ENCODE measurements at regions not wholly inside any gene's neighbourhood (a gene's known extent, or its start where the extent isn't known, plus 50 kb on each side); places are given as distances from the start of the nearest gene placed in this dataset.

DNA sequence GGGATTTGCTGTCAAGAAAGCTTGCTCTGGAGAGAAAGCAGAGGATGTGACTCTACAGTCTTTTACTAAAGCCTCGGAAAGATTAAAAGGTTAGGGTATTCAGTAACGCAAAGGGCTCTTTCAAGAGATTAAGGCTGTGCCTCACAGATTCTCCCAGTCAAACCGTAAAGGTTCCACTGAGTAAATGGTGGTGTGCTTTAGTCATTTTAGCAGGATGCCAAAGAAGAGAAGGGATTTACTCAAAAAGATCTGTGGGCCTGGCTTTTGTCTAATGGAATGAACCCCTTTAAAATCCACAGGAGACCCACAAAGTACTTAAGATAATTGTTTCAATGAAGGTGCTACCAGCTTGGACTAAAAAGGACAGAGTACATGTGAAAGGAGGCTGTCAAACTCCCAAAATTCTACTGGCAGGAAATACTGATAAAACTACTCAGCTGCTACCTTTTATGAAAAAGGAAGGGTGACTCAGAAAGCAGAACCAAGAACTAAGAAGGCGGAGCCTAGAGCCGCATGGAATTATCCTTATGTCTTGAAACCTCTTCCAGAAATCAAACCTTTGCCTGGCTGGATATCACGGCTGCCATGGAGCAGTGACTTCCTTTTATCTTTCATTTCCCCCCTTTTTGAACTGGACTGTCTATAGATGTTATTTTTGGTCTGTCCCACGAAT, 670.2 kb upstream of the ZEB2 start:
- Histone ChIP-seq H3K4me3 (ENCODE audit: low read length) (no peak overlapping the region), H3K9ac (ENCODE audit: low read depth, low read length) (no peak overlapping the region), H3K27ac (ENCODE audit: low read length) (no peak overlapping the region), H3K36me3 (ENCODE audit: insufficient read depth, low read depth, low read length) (no peaks in the 10 kb centered on the region), H3K4me1 (ENCODE audit: insufficient read depth, low read length) (peaks cover 19% of the 10 kb centered on the region), H3K27me3 (ENCODE audit: insufficient read depth, low read length) (no peaks in the 10 kb centered on the region), H3K9me3 (ENCODE audit: insufficient read depth, low read depth, low read length) (no peaks in the 10 kb centered on the region)

DNA sequence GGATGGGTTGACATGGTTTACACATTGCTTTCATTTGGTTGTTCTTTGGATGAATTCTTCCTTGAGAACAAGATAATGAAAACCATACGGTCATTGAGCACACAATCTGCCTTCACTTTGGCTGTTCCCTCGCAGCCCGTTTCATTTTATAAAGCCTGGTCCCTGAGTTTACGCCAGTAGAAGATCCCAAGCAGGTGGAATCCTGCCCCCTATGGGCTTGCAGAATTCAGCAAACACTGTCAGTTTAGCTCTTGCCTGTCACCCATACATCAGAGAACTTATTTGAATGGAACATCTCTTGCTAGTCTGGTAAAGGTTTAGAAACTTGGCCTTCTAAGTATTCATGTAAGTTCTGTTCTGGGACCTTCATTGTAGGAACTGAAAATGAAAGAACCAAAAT, 666.4 kb upstream of the ZEB2 start:
- Histone ChIP-seq H3K9ac (ENCODE audit: low read depth, low read length) (no peak overlapping the region), H3K9me3 (ENCODE audit: insufficient read depth, low read depth, low read length) (no peaks in the 10 kb centered on the region), H3K27me3 (ENCODE audit: insufficient read depth, low read length) (no peaks in the 10 kb centered on the region), H3K36me3 (ENCODE audit: insufficient read depth, low read depth, low read length) (no peaks in the 10 kb centered on the region), H3K27ac (ENCODE audit: low read length) (no peak overlapping the region), H3K4me3 (ENCODE audit: low read length) (no peak overlapping the region), H3K4me1 (ENCODE audit: insufficient read depth, low read length) (peaks cover 9% of the 10 kb centered on the region)

DNA sequence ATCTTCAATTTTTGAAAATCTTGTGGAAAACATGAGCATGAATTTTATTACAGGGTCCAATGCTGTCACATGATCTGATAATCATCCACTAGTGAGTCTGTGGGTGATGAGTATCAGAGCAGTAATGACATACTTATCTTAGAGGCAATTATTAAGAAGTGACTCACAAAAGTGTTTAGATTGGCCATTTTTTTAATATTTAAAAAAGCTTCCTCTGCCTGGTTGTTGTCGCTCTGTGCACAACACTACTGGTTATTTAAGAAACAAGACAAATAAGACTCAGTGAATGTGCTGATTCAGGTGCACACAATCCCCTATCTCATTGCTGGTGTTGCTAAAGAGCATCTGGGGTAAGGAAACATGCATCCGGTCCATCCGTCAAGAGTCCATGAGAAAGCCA, 665.8 kb upstream of the ZEB2 start:
- Histone ChIP-seq H3K4me3 (ENCODE audit: low read length) (no peak overlapping the region), H3K27ac (ENCODE audit: low read length) (no peak overlapping the region), H3K36me3 (ENCODE audit: insufficient read depth, low read depth, low read length) (no peaks in the 10 kb centered on the region), H3K27me3 (ENCODE audit: insufficient read depth, low read length) (no peaks in the 10 kb centered on the region), H3K4me1 (ENCODE audit: insufficient read depth, low read length) (peaks cover 9% of the 10 kb centered on the region), H3K9ac (ENCODE audit: low read depth, low read length) (no peak overlapping the region), H3K9me3 (ENCODE audit: insufficient read depth, low read depth, low read length) (no peaks in the 10 kb centered on the region)

DNA sequence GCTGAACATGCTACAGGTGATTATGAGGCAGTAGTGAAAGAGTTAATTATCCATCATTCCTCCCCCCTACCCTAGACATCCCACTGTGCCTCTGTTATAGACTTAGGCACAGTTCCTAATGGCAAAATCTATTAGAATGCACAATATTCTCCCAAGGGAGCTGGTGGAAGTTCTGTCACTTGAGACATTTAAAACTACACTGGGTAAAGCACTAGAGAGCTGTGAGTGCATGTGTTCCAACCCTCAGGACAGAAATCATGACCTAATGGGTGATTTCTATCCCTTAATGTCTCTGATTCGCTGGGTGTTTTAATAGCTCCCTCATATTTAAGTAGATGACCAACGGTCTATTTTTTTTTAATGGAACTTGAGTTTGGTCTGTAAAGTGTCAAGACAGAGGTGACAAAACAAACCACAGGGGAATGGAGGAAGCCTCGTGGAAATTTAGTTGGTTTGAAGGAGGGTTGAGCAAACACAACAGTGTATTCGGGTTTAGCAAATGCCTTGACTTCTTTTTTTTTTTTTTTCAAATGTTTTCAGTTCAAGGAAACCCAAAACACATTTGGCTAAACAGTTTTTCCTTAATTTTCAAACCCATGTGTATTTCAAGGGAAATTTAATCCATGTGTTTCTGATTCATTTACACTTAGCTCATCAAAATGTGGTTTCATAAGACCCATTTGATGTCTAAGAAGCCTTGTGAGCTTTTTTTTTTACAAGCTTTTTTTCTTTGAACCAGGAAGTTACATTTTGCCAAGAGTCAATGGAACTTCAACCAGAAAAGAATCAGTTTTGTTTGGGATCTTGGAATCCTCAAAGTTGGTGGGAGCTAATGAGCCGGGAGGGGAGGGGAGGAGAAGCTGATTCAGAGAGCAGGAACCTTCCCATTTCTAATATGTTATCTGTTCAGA, 665.1 kb upstream of the ZEB2 start:
- no peaks in the 10 kb centered on the region for H3K27me3 ChIP-seq (ENCODE audit: insufficient read depth, low read length)
- H3K9me3 ChIP-seq (ENCODE audit: insufficient read depth, low read depth, low read length), result no peaks in the 10 kb centered on the region
- H3K4me3 ChIP-seq (ENCODE audit: low read length), result no peak overlapping the region
- no peak overlapping the region for H3K9ac ChIP-seq (ENCODE audit: low read depth, low read length)
- peaks cover 3% of the 10 kb centered on the region; the same call in 1 of the 2 replicates for H3K4me1 ChIP-seq (ENCODE audit: insufficient read depth, low read length)
- no peaks in the 10 kb centered on the region for H3K36me3 ChIP-seq (ENCODE audit: insufficient read depth, low read depth, low read length)
- no peak overlapping the region for H3K27ac ChIP-seq (ENCODE audit: low read length)

DNA sequence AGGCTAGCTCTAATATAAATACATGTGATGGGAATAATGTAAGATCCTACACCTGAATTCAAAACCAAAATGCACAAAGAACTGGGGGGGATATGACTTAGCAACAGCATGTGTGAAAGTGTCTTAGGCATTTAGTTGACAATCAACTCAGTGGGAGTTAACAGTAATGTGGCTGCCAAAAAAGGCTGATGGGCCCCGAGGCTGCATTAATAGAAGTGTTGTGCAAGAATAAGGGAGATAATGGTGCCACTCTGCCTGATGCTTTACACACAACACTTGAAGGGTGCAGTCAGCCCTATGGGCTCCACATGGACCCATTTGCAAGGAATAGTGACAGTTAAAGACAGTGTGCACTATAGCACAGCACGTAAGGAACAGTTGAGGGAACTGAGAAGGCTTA, 649.4 kb upstream of the ZEB2 start:
- Histone ChIP-seq H3K9me3 (ENCODE audit: insufficient read depth, low read depth, low read length) (no peaks in the 10 kb centered on the region), H3K27me3 (ENCODE audit: insufficient read depth, low read length) (no peaks in the 10 kb centered on the region), H3K4me3 (ENCODE audit: low read length) (no peak overlapping the region), H3K36me3 (ENCODE audit: insufficient read depth, low read depth, low read length) (no peaks in the 10 kb centered on the region), H3K4me1 (ENCODE audit: insufficient read depth, low read length) (no peaks in the 10 kb centered on the region), H3K9ac (ENCODE audit: low read depth, low read length) (no peak overlapping the region), H3K27ac (ENCODE audit: low read length) (no peak overlapping the region)

DNA sequence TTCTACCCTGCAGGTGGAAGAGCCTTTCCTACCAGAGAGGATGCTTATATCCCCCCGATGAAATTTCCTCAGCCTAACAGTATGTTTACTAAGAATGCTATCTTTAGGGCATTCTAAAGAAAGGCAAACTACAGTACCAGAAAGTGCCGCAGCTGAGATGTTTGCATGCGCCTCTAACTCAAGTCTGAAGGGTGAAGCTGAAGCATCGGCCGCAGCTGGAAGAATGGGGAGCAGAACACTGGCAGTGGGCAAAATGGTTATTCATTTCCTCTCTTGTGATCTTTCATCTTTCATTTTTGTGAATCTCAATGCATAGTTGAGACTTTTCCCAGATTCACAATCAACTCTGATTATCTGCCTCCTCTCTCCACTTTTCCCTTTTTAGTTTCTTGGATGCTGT, 648.2 kb upstream of the ZEB2 start:
- Histone ChIP-seq H3K4me1 (ENCODE audit: insufficient read depth, low read length) (no peaks in the 10 kb centered on the region), H3K4me3 (ENCODE audit: low read length) (no peak overlapping the region), H3K27ac (ENCODE audit: low read length) (no peak overlapping the region)

DNA sequence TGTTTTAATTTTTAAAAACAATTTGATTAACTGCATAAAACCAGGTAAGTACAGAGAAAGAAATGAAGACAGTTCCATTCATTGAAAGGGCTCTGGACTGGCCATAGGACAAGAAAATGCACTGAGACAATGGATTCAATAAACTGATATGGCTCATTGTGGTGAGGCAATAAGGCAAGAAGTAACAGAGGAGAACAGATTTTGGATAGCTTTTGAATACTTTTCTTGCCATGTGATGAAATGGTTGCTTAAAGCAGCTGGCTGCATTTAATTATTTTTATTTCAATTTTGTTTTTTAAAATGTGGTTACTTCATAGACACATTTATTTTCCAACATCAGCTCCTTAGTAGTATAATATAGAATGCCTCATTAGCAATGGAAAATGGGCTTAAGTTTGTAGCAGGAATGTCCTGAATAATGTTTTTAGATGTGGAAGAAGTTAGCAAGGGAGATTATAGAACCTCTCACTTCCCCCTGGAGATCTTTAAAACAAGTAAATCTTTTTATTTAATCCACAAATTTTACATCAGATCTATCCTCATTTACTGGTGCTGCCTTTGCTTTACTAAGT, 646.9 kb upstream of the ZEB2 start:
- Histone ChIP-seq H3K9ac (ENCODE audit: low read depth, low read length) (no peak overlapping the region), H3K4me1 (ENCODE audit: insufficient read depth, low read length) (no peaks in the 10 kb centered on the region), H3K27ac (ENCODE audit: low read length) (no peak overlapping the region), H3K9me3 (ENCODE audit: insufficient read depth, low read depth, low read length) (no peaks in the 10 kb centered on the region), H3K36me3 (ENCODE audit: insufficient read depth, low read depth, low read length) (no peaks in the 10 kb centered on the region), H3K27me3 (ENCODE audit: insufficient read depth, low read length) (no peaks in the 10 kb centered on the region), H3K4me3 (ENCODE audit: low read length) (no peak overlapping the region)

More for the DNA sequence above, 648.2 kb upstream of the ZEB2 start:
- H3K36me3 ChIP-seq (ENCODE audit: insufficient read depth, low read depth, low read length), result no peaks in the 10 kb centered on the region
- no peaks in the 10 kb centered on the region for H3K9me3 ChIP-seq (ENCODE audit: insufficient read depth, low read depth, low read length)
- H3K27me3 ChIP-seq (ENCODE audit: insufficient read depth, low read length), result no peaks in the 10 kb centered on the region
- H3K9ac ChIP-seq (ENCODE audit: low read depth, low read length), result no peak overlapping the region

DNA sequence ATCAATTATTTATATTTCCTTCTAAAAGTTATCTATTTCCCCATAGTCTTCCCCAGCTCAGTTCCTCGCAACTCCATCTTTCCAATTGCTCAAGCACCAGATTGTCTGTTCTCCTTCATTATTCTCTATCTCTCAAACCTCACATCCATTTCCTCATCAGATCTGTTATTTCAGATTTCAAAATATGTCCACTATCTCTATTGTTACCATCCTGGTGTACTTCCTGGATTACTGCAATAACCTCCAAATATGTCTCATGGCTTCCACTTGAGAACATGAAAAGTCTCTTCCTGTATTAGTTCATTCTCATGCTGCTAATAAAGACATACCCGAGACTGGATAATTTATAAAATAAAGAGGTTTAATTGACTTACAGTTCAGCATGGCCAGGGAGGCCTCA, 641.7 kb upstream of the ZEB2 start:
- no peaks in the 10 kb centered on the region for H3K27me3 ChIP-seq (ENCODE audit: insufficient read depth, low read length)
- no peaks in the 10 kb centered on the region for H3K9me3 ChIP-seq (ENCODE audit: insufficient read depth, low read depth, low read length)
- H3K36me3 ChIP-seq (ENCODE audit: insufficient read depth, low read depth, low read length), result no peaks in the 10 kb centered on the region
- no peaks in the 10 kb centered on the region for H3K4me1 ChIP-seq (ENCODE audit: insufficient read depth, low read length)
- no peak overlapping the region for H3K4me3 ChIP-seq (ENCODE audit: low read length)
- H3K27ac ChIP-seq (ENCODE audit: low read length), result no peak overlapping the region
- H3K9ac ChIP-seq (ENCODE audit: low read depth, low read length), result no peak overlapping the region

DNA sequence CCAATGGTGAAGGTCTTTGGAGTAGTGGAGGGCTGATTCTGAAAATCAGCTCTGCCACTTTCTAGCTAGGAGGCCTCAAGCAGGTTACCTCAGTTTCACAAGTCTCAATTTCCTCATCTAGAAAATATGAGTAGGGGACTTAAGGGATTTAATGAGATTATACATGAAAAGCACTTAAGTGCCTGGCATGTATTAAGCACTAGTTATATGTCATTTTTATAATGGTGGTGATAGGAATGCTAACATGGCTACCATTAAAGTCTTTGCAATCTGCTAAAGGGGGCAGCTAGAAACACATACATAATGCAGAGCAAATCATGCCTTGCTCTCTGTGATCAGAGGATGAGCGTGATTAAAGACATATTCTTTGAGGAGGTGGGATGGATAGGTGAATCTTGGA, 640.9 kb upstream of the ZEB2 start:
- Histone ChIP-seq H3K9me3 (ENCODE audit: insufficient read depth, low read depth, low read length) (no peaks in the 10 kb centered on the region), H3K4me1 (ENCODE audit: insufficient read depth, low read length) (no peaks in the 10 kb centered on the region), H3K4me3 (ENCODE audit: low read length) (no peak overlapping the region)

DNA sequence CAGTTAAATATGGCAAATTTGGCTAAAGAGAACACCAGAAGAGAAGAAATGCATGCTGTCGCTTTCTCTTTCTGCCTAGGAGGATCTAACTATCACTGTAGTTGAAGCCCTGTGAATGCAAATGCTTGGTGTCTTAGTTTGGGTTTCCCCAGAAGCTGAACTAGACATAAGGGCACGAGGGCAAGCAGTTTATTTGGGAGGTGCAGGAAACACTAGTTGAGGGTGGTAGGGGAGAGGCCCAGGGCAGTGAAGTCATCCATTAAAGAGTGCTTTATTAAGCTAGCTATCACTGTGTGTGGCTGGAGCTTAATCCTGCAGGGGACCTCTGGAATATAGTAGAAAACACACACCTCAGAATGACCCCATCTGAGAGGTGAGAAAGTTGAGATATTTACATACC, 639.8 kb upstream of the ZEB2 start:
- no peaks in the 10 kb centered on the region for H3K9me3 ChIP-seq (ENCODE audit: insufficient read depth, low read depth, low read length)
- H3K4me3 ChIP-seq (ENCODE audit: low read length), result no peak overlapping the region
- no peak overlapping the region for H3K9ac ChIP-seq (ENCODE audit: low read depth, low read length)
- H3K36me3 ChIP-seq (ENCODE audit: insufficient read depth, low read depth, low read length), result no peaks in the 10 kb centered on the region
- H3K27me3 ChIP-seq (ENCODE audit: insufficient read depth, low read length), result no peaks in the 10 kb centered on the region
- no peaks in the 10 kb centered on the region for H3K4me1 ChIP-seq (ENCODE audit: insufficient read depth, low read length)
- no peak overlapping the region for H3K27ac ChIP-seq (ENCODE audit: low read length)

More for the DNA sequence above, 640.9 kb upstream of the ZEB2 start:
- Histone ChIP-seq H3K36me3 (ENCODE audit: insufficient read depth, low read depth, low read length) (no peaks in the 10 kb centered on the region), H3K27me3 (ENCODE audit: insufficient read depth, low read length) (no peaks in the 10 kb centered on the region), H3K27ac (ENCODE audit: low read length) (no peak overlapping the region), H3K9ac (ENCODE audit: low read depth, low read length) (no peak overlapping the region)

DNA sequence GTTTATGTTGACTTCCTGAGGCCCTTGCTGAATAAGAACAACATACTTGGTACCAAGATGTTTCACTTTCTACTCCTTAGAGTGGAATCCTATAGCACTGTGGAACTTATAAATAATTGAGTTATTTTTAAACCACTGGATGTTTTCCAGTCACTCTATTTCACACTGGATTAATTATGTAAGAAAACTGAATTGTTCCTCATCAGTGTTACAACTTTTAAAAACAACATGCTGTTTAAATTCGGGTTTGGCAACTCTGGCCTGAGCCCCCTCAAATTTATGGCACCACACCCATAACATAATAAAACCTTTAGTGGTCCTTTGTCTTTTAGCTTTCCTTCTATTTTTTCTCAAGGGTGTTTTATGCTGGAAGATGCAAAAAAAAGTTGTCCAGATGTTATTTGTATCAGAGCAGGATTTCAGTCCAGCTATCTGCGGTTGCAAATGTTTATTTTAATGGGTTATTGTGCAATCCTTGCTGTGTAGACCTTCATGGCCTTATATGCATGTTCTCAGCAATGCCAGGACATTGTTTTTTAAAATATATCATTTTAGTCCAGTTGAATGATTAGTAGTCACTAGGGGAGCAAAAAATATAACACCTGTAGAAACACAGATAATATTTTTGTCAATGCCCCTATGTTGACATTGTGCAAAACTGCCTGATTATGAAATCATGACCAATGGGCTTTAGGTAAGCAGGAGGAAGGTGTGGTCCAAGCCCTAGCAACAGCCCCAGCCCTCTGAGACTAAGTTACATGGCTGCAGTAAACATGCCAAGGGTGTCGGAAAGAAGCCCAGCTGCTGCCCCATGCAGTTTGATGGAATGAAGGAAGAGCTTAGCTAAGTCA, 638.0 kb upstream of the ZEB2 start:
- Histone ChIP-seq H3K27ac (ENCODE audit: low read length) (no peak overlapping the region), H3K36me3 (ENCODE audit: insufficient read depth, low read depth, low read length) (no peaks in the 10 kb centered on the region), H3K4me3 (ENCODE audit: low read length) (no peak overlapping the region), H3K9ac (ENCODE audit: low read depth, low read length) (no peak overlapping the region), H3K9me3 (ENCODE audit: insufficient read depth, low read depth, low read length) (no peaks in the 10 kb centered on the region), H3K27me3 (ENCODE audit: insufficient read depth, low read length) (no peaks in the 10 kb centered on the region), H3K4me1 (ENCODE audit: insufficient read depth, low read length) (no peaks in the 10 kb centered on the region)
